Fibroblast of lung (primary cell): ENCODE measurements at regions not wholly inside any gene's neighbourhood (a gene's known extent, or its start where the extent isn't known, plus 50 kb on each side); places are given as distances from the start of the nearest gene placed in this dataset.

ENCODE experiments used
- DNase-seq, 2 donors: peaks; one replicate each; pipeline versions ENCODE4 v3.0.0 to v3.0.0-alpha.2; 2010; ENCODE audit warnings: low read depth in 2 of 2
- H2AFZ ChIP-seq: 2 replicates; pipeline ENCODE4 v1.5.1; 2012; ENCODE audit warnings: low read length, control low read depth, inconsistent platforms
- H3K27ac ChIP-seq: 2 replicates; pipeline ENCODE4 v1.5.1; 2011; ENCODE audit warnings: low read length, control low read depth; ENCODE audit not compliant: insufficient read depth
- H3K27me3 ChIP-seq: 2 replicates; pipeline ENCODE4 v1.5.1; 2011; ENCODE audit warnings: mild to moderate bottlenecking, low read length; ENCODE audit not compliant: control insufficient read depth, insufficient read depth
- H3K36me3 ChIP-seq: 2 replicates; pipeline ENCODE4 v1.5.1; 2011; ENCODE audit warnings: low read length; ENCODE audit not compliant: control insufficient read depth, insufficient read depth
- H3K4me1 ChIP-seq: 2 replicates; pipeline ENCODE4 v1.5.1; 2011; ENCODE audit warnings: low read length; ENCODE audit not compliant: control insufficient read depth, insufficient read depth; ENCODE audit errors: extremely low read depth
- H3K4me2 ChIP-seq: 2 replicates; pipeline ENCODE4 v1.5.1; 2011; ENCODE audit warnings: low read length, control low read depth; ENCODE audit not compliant: insufficient read depth; ENCODE audit errors: extremely low read depth
- H3K4me3 ChIP-seq, 4 experiments: fragments of 200-600 bp in 1 of 4; sonication (generic) in 1 of 4; replicated peaks in 1 of 4; 2 replicates each; pipeline ENCODE4 v1.5.1; 2011 to 2016; ENCODE audit warnings: low read length in 4 of 4, low read depth in 3 of 4, mild to moderate bottlenecking in 3 of 4, control low read depth in 2 of 4, inconsistent platforms in 1 of 4, mixed read lengths in 1 of 4; ENCODE audit not compliant: insufficient read depth in 1 of 4; ENCODE audit errors: control extremely low read depth in 1 of 4
- H3K79me2 ChIP-seq: 2 replicates; pipeline ENCODE4 v1.5.1; 2012; ENCODE audit warnings: mild to moderate bottlenecking, low read length, inconsistent platforms; ENCODE audit not compliant: control insufficient read depth, insufficient read depth
- H3K9ac ChIP-seq: 2 replicates; pipeline ENCODE4 v1.5.1; 2011; ENCODE audit warnings: mild to moderate bottlenecking, low read length, control low read depth; ENCODE audit not compliant: insufficient read depth
- H3K9me3 ChIP-seq: 2 replicates; pipeline ENCODE4 v1.5.1; 2012; ENCODE audit warnings: low read depth, low read length; ENCODE audit not compliant: control insufficient read depth, insufficient read depth
- H4K20me1 ChIP-seq: 2 replicates; pipeline ENCODE4 v1.5.1; 2011; ENCODE audit warnings: low read length; ENCODE audit not compliant: control insufficient read depth, insufficient read depth; ENCODE audit errors: extremely low read depth
- EZH2 ChIP-seq: IDR thresholded peaks from 2 replicates; pipeline ENCODE4 v1.5.1; 2012; ENCODE audit warnings: low read length, control low read depth, mild to moderate bottlenecking; ENCODE audit errors: missing control alignments
- TF ChIP-seq, protein P1 (sequence below), 2 donors: IDR thresholded peaks in 1 of 2; conservative IDR thresholded peaks in 1 of 2; 1 replicate in 1 of 2; 2 replicates in 1 of 2; pipeline ENCODE4 v1.5.1; 2011 to 2012; ENCODE audit warnings: low read length in 2 of 2, control low read depth in 1 of 2, inconsistent platforms in 1 of 2, low read depth in 1 of 2, mild to moderate bottlenecking in 1 of 2

DNA sequence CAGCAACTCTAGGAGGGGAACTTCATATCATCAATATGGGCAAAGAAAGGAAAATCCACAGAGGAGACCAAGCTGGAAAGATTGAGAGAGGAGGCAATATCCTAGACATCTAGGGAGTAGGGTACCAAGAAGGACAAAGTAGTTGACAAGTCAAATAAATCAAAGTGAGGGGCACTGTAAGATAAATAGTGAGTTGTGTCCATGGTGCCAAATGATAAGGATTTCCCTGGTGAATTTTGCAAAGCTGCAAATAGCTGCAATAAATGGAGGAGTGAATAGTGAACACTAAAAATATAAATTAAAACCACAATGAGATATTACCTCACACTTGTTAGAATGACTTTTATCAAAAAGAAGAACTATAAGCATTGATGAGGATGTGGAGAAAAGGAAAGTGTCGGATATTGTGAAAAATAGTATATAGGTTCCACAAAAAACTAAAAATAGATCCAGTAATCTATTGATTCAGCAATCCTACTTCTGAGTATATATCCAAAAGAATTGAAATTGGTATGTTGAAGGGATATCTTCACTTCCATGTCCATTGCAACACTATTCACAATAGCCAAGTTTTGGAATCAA is 258.2 kb upstream of the FN1 start:
- no peak for DNase-seq
- Histone ChIP-seq H3K4me2 (peak overlapping the region; percentile 36), H3K36me3 (no peaks in the 10 kb centered on the region), H3K27ac (peak overlapping the region; percentile 46), H4K20me1 (no peaks in the 10 kb centered on the region), H3K9ac (no peak overlapping the region), H3K27me3 (no peaks in the 10 kb centered on the region), H3K9me3 (no peaks in the 10 kb centered on the region), H3K4me1 (peaks cover 22% of the 10 kb centered on the region), H3K4me3 (no peak overlapping the region), H2AFZ (no peak overlapping the region), H3K79me2 (no peaks in the 10 kb centered on the region)
- TF ChIP-seq, protein P1, sequence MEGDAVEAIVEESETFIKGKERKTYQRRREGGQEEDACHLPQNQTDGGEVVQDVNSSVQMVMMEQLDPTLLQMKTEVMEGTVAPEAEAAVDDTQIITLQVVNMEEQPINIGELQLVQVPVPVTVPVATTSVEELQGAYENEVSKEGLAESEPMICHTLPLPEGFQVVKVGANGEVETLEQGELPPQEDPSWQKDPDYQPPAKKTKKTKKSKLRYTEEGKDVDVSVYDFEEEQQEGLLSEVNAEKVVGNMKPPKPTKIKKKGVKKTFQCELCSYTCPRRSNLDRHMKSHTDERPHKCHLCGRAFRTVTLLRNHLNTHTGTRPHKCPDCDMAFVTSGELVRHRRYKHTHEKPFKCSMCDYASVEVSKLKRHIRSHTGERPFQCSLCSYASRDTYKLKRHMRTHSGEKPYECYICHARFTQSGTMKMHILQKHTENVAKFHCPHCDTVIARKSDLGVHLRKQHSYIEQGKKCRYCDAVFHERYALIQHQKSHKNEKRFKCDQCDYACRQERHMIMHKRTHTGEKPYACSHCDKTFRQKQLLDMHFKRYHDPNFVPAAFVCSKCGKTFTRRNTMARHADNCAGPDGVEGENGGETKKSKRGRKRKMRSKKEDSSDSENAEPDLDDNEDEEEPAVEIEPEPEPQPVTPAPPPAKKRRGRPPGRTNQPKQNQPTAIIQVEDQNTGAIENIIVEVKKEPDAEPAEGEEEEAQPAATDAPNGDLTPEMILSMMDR (conservative IDR thresholded peaks at IDR 0.05 in 1 of 2, IDR thresholded peaks at IDR 0.05 in 1 of 2; ENCODE audit: low read depth in 1 of 2, low read length in 2 of 2) = no peak
- TF ChIP-seq EZH2 = no peak

DNA sequence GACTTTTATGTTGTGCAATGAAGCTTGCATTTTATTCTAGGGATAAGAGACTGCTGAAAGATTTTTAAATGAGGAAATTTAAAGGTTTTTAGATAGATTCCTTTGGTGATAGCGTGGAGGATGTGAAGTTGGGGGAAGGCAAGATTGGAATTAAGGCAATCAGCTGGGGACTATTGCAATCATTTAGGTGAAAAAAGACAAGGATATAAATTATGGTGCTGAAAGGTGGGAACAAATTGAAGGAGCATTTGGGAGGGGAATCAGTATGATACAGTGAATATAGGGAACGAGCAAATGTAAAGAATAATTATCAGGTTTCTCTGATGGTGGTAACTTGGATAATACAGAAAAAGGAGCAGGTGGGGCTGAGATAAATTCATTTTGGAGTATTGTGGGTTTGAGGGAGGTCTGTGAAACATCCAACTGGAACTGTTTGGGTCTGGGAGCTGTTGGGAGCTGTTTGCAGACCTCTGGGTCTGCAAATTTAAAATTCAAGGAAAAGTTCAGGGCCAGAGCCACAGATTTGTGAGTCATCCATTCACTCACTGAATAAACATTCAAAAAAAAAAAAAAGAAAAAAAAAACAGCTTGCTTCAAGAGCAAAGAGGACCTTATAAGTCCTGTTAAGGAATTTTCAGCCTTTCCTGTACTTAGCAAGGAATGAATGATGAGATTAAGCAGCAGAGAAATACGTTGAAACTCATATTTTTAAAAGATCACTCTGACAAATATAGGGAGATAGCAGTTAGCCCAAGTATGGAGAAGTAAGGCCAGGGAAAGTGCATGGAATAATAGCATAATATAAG is 257.5 kb upstream of the FN1 start:
- Histone ChIP-seq H3K4me3 (no peak overlapping the region), H4K20me1 (no peaks in the 10 kb centered on the region), H3K27ac (peak overlapping the region; percentile 54), H3K4me1 (peaks cover 19% of the 10 kb centered on the region), H3K36me3 (no peaks in the 10 kb centered on the region), H3K4me2 (peak overlapping the region; percentile 36), H2AFZ (no peak overlapping the region), H3K9me3 (no peaks in the 10 kb centered on the region), H3K27me3 (no peaks in the 10 kb centered on the region), H3K79me2 (no peaks in the 10 kb centered on the region), H3K9ac (no peak overlapping the region)
- TF ChIP-seq, protein P1 (conservative IDR thresholded peaks at IDR 0.05 in 1 of 2, IDR thresholded peaks at IDR 0.05 in 1 of 2; ENCODE audit: low read depth in 1 of 2, low read length in 2 of 2) = no peak
- TF ChIP-seq EZH2 = no peak
- DNase-seq = peak; percentile 94 to 95

DNA sequence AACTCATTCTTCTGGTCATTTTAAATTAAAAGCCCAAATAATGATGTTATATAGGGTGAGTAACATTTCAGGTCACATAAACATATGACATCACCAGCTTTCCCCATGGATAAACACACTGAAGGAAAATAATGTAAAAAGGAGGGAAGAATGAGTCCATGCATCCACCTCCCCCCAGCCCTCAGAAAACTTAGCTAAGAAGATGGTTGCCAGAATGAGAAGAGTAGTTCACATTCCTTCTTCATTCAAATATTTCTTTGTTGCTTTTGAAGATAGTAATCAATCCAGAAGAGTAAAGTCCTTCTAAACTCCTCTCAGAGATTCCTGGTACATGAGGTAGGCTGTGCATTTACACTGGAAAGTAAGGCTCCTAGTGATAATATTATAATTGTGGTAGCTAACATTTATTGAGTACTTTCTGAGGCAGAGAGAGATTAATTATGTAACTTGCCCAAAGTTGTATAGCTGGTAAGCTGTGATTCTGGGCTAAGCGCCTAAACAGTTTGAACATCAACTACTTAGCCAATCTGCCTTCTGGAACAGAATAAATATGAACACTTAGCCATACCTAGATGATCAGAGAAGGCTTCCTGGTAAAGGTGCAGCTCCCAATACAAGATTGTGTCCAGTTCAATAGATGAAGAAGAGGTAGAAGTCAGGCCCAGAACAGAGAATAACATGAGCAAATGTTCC is 256.7 kb upstream of the FN1 start:
- DNase-seq = peak; percentile 83 to 88
- Histone ChIP-seq H3K36me3 (no peaks in the 10 kb centered on the region), H3K27ac (peak overlapping the region; percentile 54)

More for the DNA sequence above, 256.7 kb upstream of the FN1 start:
- Histone ChIP-seq H3K9ac (no peak overlapping the region), H3K27me3 (no peaks in the 10 kb centered on the region), H4K20me1 (no peaks in the 10 kb centered on the region), H3K4me1 (peaks cover 19% of the 10 kb centered on the region), H3K79me2 (no peaks in the 10 kb centered on the region), H2AFZ (no peak overlapping the region), H3K9me3 (no peaks in the 10 kb centered on the region), H3K4me2 (peak overlapping the region; percentile 8), H3K4me3 (no peak overlapping the region)
- no peak for TF ChIP-seq EZH2
